MV-4-11 (cell line): ENCODE measurements at regions not wholly inside any gene's neighbourhood (a gene's known extent, or its start where the extent isn't known, plus 50 kb on each side); places are given as distances from the start of the nearest gene placed in this dataset.
A peak's percentile ranks its signal among the peaks of the same experiment; 100 is the strongest.
"Not testable (repeated sequence)": the region's sequence is repeated elsewhere in the genome, so short reads cannot be mapped to it uniquely, and the experiment has no call there.

Experiments used
- DNase-seq: peaks from one replicate; lab custom pipeline; 2025; lab: John Stamatoyannopoulos, UW

- DNase-seq = no peak
These were observed 153.7 kb downstream of the RTL9 start for GRCh38 chrX:110512341-110512740.

DNA sequence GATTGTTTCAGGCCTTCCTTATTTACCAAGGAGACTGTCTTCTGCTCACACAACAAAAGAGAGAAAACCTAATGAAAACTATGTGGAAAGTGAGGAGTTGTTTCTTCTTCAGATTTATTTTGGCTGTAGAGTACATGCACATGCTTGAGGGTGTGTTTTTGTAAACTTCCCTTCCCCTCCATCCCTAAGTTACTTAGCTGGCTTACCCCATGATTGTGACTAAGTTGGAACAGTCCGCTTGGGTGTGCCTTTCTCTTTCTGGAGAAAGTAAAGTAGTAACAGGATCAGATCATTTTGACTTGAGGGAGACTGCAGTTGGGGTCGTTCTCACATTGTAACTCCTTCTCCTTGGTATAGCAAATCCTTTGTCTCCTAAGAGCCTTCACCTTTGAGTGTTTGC is 155.9 kb downstream of the RTL9 start:
- no peak for DNase-seq

GRCh38 chrX:110519501-110519900 is 160.9 kb downstream of the RTL9 start:
- DNase-seq = no peak

DNA sequence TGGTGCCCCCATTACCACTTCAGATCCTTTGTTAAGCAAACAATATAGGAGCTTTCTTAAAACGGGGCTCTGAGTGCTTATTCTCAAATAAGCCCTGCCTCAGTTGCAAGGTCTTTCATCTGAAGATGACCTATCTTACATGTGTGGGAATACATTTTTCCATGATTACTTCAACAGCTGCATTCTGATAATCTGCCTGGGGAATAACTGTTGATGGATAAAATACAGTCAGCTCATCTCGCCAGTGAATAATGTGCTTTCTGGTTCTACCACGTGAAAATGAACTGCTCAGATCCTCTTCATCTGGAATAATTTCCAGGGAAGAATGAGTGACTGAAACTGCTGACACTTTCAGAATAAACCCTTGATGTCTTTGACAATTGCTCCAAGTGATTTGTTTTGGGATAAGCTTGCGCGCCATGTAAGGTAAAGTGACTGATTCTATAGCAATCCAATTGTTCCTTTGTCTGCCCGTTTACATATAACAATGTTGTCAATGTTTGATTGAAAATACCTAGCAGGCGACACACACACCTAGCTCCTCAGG is 161.3 kb downstream of the RTL9 start:
- no peak for DNase-seq

- not testable (repeated sequence) for DNase-seq
These were observed 162.0 kb downstream of the RTL9 start for GRCh38 chrX:110520652-110521051.

DNA sequence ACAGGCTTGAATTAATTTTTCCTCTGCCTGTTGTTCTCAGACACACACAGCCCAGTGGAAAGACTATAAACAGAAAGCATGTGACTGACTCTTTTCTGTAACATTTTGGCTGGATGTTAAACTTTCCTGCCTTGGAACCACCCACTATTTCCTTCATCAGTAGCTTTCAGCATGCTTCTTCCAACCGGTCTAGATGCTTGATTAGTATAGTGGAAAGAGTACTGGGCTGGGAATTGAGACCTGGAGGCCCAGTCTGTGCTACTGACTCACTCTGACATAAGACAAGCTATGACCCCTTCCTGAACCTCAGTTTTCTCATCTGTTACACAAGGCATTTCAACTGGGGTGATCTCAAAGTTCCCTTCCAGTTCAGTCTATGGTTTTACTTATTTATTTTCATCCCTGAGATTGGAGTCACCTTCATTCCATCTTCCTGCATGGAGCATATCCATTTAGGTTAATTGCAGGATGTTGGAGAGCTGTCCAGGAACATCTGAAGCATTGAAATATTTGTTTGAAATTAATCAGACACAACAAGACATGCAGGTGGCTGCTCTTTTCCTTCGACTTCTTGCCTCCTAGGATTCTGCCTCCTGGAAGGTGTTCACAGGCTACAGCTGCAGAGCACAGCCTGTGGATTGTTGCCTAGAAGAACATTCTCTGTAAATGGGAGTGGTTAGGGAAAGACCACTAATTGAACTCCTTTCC is 173.4 kb downstream of the RTL9 start:
- DNase-seq = no peak

- DNase-seq = no peak
These were observed 173.9 kb downstream of the RTL9 start for GRCh38 chrX:110532581-110532931.

- DNase-seq = peak; percentile 96
These were observed 178.2 kb downstream of the RTL9 start for GRCh38 chrX:110536816-110537215.

DNA sequence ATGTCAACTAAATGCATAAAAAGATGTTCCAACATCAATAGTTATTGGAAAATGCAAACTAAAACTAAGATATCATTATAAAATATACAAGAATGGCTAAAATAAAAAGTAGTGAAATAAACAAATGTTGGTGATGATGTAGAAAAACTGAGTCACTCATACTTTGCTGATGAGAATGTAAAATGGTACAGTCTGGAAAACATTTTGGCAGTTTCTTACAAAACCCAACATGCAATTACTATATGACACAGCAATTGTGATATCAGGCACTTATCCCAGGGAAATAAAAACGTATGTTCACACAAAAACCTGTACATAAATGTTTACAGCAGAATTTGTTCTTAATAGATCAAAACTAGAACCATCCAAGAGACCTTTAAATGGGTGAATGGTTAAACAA is 182.6 kb downstream of the RTL9 start:
- no peak for DNase-seq

DNA sequence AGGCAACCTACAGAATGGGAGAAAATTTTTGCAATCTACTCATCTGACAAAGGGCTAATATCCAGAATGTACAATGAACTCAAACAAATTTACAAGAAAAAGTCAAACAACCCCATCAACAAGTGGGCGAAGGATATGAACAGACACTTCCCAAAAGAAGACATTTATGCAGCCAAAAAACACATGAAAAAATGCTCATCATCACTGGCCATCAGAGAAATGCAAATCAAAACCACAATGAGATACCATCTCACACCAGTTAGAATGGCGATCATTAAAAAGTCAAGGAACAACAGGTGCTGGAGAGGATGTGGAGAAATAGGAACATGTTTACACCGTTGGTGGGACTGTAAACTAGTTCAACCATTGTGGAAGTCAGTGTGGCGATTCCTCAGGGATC is 192.2 kb downstream of the RTL9 start:
- not testable (repeated sequence) for DNase-seq

DNA sequence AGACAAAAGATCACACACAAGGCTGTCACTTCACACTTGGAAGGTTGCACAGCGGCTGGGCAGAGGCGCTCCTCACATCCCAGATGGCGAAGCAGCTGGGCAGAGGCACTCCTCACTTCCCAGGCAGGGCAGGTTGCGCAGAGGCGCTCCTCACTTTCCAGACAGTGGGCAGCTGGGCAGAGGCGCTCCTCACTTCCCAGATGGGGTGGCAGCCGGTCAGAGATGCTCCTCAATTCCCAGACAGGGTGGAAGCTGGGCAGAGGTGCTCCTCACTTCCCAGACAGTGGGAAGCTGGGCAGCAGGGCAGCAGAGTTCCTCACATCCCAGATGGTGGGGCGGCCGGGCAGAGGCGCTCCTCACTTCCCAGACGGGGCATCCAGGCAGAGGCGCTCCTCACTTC is 199.2 kb downstream of the RTL9 start:
- no peak for DNase-seq

GRCh38 chrX:110558406-110558805 is 199.8 kb downstream of the RTL9 start:
- DNase-seq = no peak

GRCh38 chrX:110561034-110561433 is 202.4 kb downstream of the RTL9 start:
- DNase-seq = no peak

DNA sequence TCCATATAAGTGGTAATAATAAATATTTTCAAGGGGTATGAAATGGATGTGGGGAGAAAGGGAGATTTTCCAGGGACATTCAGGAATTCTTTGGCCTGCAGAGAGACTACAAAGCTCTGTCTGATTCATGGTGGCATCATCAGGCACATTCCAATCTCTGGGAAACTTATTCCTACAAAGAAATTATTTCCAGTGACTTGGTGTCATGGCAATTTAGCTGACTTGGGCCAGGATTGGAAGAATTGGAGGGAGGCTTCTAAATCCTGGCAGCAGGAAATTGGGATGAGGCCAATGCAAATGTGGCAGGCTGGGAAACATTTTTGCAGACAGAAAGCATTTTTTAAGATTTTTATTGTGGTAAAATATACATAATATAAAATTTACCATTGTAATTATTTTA is 204.6 kb downstream of the RTL9 start:
- DNase-seq = no peak

GRCh38 chrX:110568441-110568840 is 209.8 kb downstream of the RTL9 start:
- no peak for DNase-seq

GRCh38 chrX:110569506-110569905 is 210.9 kb downstream of the RTL9 start:
- DNase-seq = no peak

- no peak for DNase-seq
These were observed 217.3 kb downstream of the CHRDL1 start for GRCh38 chrX:110578270-110578669.

DNA sequence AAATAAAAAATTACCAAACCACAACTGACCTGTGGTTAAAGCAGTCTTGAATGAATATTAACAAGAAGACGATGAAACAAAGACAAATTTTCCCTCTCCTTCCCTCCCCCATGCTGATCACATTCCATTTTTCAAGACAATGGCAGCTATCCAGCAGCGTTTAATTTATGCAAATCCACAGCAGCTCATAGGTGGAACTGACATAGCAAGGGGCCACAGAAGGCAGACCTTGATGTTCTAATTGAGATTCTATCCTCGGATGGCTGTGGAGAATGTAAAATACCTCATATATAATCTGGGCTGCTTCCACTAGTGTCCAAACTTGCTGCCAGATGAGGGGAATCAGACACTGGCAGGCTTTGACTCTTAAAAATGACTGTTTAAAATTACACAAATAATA is 211.5 kb downstream of the CHRDL1 start:
- DNase-seq = no peak

DNA sequence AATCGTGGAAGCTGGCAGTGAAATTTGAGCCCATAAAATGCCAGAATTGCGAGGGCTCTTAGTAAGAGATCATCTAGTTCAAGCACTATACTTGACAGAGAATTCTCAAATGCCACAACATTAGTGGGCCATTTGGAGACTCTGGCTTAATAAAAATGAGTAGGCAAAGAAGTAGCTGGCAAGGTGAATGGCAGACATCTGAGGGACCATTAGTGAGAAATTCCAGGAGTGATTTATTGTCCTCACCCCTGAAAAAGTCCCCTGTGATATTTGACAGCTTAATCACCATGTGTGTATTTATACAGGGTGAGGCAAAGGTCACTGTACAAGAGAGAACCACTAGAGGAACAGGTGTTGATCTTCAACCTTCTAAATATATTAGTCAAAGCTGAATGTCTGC is 207.5 kb downstream of the CHRDL1 start:
- no peak for DNase-seq

GRCh38 chrX:110588853-110589252 is 206.8 kb downstream of the CHRDL1 start:
- no peak for DNase-seq

DNA sequence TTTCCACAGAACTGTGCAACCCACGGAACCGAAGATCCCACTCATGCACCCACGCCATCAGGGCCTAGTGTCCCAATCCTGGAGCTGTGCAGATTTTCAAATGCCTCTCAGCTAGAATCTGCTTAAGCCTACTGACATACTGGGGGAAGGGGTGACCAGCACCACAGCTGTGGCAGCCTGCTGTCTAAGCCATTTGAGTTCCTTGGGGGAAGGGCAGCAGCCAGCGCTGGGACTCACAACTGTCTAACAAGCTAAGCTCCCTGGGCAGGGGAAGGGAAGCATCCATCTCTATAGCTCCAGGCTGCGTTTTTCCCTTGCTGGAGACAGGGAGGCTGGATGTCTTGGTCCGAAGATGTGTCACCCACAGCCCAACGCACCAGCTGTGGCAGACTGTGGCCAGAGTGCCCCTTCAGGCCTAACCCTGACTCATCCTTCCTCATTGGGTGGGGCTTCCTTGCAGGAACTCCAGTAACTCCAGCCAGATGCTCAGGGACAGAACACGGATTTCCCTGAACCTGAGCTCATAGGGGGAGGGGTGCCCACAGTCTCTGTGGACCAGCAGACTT is 194.8 kb downstream of the CHRDL1 start:
- DNase-seq = no peak

- DNase-seq = no peak
These were observed 181.0 kb downstream of the CHRDL1 start for GRCh38 chrX:110614596-110614995.
